Glomerular visceral epithelial cell (primary cell): ENCODE measurements at regions not wholly inside any gene's neighbourhood (a gene's known extent, or its start where the extent isn't known, plus 50 kb on each side); places are given as distances from the start of the nearest gene placed in this dataset.
A peak's percentile ranks its signal among the peaks of the same experiment; 100 is the strongest.

Source experiments
- DNase-seq: peaks from one replicate; pipeline ENCODE4 v3.0.0-alpha.2; 2016; ENCODE audit errors: extremely low spot score

DNA sequence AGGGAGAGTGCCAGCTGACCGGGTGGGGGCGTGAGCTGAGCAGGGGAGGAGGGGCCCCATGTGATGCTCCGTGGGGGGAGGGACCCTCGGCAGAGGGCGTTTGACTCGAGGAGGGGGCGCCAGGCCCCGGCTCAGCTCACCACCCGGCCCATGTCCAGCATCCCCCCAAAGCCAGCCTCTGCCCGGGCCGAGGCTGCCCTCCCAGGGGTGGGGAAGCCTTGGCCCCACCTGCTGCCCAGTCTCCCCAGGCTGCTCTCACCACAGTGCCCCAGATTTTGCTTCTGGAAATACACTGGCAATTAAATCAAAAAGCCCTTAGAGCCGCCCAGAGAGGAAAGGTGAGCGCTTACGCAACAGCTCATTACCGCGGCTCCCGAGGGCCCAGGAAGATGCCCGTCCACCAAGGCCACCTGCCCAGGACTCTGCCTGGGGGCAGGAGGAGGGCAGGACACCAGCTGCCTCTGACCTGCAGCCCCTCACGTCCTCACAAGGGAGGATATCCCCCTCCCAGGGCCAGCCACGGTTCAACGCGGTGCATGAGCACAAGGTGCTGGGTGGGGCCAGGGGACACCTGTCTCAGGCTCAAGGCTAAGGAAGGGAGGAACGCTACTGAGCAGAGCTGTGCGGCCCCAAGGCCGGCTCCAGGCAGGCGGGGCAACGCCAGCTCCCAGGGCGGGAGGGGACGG, 70.0 kb upstream of the INPP5A start:
- DNase-seq: no peak

DNA sequence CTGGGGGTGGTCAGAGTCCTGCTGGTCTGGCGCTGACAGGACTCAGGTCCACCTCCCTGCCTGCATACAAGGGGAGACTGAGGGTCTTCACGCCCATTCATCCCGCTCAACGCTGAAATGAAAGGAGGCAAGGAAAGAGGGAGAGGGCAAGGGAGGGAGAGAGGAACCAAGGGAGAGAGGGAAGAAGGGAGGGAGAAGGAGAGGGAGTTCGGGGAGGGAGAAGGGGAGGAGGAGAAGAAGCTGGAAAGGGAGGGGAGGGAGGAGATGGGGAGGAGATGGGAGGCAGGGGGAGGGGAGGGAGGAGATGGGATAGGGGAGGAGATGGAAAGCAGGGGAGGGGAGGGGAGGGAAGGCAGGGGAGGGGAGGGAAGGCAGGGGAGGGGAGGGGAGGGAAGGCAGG, 69.4 kb upstream of the INPP5A start:
- DNase-seq: no peak

DNA sequence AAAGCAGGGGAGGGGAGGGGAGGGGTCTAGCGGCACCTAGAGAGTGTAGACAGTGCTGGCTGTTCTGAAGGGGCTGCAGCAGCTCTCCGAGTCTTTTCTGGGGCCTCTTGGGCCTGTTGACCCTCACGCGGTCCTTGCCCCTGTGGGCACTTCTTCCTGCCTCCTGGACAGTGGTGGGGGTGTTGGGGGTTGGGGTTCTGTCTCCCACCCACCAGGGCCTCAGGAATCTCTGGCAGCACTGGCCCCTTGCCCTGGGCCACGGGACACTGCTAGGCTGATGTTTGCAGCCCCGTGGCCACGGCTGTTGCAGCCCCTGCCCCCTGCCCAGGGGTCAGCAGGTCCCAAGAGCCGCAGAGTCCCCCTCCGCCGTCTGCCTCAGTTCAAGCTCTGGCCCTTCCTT, 68.9 kb upstream of the INPP5A start:
- DNase-seq: no peak

DNA sequence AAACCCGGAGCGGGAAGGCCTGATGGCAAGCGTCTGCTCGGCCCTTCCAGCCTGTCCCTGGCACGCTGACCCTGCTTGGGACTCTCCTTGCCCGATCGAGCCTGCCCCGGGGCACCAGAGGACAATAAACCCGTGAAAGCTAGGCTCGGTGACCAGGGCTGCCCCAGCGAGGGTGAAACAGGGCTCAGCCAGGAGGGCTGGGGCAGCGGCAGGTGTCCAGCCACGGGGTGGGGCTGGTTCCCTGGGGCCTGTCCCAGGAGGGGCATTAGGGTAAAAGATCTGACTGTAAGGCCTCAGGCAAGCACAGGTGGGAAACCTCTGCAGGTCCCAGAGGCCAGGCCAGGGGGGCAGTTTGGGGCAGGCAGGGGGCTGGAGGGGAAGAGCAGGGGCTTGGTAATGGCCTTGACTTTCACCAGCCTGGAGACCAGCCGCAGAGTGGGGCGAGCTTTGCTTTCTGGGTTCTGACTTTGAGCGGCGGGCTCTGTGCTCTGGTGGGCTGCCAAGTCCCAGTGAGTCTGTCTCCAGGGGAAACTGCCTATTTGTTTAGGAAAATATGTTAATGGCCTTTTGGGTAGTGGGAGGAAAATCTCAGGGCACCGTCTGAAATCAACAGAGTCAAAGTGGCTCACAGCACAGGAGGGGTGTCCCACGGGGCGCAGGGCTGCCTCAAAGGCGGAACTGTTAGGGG, 68.2 kb upstream of the INPP5A start:
- DNase-seq: no peak

DNA sequence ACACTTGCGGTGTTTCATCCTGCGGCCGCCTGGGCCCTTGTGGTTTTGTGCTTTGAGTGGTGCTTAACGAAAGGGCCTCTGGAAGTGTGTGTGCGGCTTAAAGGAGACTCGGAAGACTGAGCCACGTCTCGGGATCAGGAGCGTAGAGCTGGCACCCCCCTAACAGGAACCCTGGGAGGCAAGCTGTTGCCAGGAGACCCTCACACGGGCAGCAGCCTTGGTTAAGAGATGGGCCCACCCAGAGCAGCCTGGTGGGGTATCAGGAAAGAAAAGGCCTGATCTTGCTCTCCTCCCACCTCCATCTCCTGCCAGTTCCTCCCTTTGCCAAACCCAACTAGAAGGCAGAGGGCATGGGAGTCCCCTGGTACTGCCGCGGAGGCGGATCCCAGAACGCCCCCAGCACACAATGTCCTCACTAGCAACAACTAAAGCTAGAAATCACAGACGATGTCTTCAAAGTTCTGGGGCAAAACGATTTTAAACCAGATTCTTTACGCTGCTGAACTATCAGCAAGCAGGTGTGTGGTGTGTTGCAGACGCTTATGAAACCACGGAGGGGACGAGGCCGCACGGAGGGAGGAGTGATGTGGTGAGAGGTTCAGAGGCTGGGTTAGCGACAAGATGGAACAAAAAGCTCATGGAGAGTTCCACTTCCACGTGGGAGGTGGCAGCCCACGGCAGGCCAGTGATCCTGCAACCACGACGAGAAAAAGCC, 67.0 kb upstream of the INPP5A start:
- no peak for DNase-seq

DNA sequence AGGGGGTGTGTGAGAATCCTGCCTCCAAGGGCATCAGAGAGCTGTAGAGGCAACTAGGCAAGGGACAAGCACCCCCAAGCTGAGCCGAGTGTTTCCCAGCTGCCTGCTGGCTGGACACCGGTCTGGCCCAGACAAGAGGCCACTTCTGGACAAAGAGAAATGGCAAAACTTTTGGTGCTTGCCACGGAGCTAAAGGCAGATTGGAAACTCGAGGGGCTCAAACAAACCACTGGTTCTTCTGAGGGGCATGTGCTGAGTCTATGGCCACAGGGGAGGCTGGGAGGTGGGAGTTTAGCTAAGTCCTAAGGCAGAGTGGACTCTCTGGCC, 66.5 kb upstream of the INPP5A start:
- no peak for DNase-seq

DNA sequence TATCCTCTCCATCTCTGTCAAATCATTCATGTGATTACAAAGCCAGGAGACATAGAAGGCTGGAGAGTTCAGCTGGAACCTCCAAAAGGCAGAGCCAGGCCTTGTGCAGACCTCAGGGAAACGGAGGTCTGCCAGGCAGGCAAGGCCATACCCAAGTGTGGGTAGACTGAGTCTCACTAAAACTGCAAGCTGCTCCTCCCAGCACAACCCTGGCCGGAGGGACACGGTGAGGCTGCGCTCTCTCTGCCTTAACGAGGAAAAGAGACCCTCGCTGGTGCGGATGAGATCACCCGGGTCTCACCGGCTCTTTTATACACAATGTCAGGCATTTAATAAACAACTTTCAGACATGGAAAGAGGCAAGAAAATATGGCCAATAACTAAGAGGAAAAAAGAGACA, 66.1 kb upstream of the INPP5A start:
- no peak for DNase-seq

DNA sequence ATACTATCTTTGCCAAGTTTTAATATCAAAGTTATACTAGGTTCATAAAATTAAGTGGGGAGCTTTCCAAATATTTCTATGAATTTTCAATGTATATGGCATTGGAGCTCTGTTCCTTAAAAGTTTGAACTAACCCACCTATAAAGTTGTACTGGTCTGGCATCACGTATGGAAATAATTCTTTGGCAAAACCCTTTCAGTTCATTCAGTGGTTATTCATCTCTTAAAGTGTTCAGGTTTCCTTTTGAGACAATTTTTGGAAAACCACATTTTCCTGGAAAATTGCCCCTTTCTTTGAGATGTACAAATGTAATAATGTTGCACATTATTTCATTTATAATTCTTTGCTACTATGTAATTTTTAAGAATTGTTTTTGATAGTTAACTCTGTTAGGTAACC, 62.5 kb upstream of the INPP5A start:
- no peak for DNase-seq

DNA sequence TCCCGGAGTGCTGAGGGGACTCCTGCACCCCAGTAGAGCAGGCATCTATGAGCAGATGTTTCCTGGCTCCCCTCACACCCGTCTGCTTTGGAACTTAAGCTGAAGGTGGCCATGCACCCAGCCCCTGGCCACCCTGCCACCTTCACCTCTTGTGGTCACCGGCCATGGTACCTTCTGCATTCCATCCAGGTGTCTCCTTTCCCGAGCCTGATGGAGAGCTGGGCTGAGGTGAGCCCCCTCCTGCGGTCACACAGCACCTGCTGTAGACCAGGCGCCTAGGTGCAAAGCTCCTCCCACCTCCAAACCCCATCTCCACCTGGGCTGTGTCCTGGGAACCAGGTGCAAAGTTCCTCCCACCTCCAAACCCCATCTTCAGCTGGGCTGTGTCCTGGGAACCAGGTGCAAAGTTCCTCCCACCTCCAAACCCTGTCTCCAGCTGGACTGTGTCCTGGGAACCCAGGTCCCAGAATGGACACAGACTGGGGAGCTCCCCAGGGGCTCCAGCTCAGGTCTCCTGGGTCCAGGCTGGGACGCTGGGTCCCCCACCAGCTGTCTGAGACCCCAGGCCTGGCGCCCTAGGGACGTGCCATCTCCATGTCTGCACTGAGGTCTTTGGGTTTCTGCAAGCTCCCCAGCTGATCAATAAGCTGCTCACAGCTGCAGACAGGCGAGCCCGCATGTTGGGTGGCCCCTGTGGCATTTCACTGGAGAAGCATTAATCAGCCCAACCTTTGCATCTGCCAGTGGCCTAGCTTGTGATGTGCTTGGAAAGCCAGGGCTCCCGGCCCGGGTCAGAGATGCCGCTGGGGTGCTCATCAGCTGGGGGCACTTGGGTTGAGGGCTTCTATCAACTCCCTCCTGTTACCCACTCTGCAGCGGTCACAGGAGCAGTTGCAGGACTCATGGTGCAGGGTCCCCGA, 61.2 kb upstream of the INPP5A start:
- no peak for DNase-seq

DNA sequence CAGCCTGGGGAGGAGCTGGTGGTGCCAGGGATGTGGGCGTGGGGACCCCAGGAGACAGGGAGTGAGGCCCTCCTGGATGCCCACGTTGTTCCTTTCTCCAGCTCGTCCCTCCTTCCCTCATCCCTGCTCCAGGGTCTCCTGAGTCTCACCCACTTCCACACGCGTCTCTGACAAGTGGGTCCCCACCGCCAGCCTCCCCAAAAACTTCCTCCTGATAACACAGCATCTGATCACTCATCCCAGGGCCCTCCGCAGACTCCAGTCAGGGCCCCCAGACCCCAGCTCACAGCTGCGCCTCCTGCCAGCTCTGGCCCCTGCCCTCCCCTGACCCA, 60.6 kb upstream of the INPP5A start:
- DNase-seq: no peak

DNA sequence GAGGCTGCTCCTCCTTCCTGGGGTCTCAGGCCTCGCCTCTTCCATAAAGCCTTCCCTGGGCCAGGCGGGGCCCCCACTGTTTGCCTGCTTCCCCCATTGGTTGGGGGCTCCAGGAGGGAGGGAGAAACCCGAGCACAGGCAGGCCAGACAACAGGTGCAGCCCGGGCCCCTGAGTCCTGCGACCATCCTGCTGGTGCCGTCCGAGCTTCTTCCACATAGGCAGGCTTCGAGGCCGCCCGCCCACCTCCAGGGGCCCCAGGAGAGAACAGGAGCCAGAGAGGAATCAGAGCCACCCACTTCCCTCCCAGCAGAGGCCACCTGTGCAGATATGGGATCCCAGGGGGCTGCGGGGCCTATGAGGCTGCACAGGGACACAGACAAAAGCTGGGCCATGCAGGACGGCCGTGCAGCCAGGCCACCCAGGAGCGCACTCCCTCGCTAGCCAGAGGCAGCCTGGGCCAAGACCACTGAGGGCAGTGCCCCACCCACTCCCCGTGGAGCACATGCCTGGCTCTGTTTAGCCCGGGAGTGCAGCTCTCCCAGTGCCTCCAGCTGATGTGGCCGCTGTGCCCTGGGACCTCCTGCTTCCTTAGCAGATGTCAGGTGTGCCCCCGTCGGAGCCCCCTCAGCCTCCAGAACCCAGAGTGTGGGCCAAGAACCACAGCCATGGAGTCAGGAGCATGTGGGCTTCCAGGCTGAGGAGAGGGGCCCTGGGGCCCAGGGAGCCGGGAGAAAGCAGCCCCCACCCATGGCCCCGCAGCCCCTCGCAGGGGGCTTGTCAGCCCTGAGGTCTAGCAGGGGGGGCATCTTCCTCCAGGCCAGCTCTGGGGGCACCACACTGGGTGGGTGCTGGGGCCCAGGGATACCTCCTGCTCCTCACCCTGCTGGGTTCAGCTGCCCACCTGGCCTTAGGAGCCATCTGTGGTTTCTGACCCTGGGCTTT, 59.9 kb upstream of the INPP5A start:
- DNase-seq: no peak

DNA sequence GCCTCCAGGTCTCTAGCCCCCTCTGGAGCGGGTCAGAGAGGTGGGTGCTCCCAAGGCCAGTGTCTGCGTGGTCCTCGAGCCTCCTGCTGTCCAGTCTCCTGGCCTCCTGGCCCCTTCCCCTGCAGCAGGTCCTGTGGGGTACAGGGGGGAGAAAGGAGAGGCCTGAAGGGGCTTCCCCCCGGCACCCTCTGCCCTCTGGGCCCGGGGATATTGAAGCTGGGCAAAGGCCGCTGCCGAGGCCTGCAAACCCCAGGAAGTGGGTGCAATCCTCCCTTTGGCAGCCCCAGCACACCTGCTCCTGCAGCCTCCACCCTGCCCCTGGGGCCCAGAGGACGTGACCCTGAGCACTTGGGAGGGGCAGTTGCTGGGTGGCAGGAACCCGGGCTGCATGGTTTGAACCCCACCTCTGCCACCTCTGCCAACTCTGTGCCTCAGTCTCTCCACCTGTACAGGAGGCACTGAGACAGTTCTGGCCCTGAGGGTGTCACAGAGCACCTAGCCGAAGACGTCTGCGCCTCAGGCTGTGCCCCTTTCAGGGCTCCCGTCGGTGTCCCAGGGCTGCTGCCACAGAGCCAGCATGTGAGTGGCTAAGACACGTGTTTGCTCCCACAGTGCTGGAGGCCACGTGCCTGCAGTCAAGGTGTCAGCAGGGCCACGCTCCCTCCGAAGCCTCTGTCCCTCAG, 59.1 kb upstream of the INPP5A start:
- DNase-seq: no peak

DNA sequence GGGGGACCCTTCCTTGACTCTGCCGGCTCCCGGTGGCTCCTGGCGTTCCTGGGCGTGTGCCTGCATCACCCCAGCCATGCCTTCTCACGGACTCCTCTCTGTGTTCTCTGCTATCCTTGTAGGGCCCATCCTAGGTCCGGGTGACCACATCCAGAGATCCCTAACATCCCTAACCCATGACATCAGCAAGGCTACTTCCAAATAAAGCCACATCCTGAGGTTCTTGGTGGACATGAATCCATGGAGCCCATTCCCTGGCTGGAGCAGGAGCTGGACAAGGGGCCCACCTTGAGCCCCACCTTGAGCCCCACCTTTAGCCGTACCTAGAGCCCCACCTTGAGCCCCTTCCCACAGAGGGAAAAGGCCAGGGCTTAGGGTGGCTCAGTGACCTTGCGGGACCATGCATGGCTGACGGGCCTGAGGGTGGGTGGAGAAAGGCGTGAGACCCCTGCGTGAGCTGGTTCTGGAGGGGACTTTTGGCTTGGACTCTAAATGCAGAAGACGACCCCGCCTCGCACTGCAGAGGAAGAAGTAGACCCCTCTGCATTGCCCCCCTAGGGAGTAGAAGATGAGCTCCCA, 58.5 kb upstream of the INPP5A start:
- DNase-seq: no peak

DNA sequence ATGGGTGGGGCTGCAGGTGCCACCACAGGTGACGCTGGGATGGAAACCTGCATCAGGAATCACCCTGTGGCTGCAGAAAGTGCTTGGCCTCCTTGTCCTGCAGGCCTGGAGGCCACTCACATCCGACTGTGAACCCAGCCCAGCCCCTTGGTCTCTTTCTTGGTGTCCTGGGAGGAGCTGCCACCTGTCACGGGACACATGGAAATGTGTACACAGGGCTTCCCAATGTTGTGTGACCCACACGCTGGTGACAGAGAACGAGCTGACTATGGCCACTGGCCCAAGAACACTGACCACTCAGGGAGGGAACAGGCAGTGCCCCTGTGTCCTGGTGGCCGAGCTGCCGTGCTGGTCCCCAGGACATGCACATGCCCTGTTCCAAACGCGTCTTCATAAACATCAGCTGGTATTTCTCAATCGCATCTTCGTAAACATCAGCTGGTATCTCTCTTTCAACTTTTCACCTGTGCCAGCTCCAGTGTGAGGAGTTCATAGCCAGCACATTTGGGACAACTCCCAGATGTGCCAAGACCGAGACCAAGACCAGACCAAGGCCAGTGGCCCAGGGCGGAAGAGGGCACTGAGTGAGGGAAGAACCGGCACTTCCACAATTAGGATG, 57.9 kb upstream of the INPP5A start:
- DNase-seq: no peak

DNA sequence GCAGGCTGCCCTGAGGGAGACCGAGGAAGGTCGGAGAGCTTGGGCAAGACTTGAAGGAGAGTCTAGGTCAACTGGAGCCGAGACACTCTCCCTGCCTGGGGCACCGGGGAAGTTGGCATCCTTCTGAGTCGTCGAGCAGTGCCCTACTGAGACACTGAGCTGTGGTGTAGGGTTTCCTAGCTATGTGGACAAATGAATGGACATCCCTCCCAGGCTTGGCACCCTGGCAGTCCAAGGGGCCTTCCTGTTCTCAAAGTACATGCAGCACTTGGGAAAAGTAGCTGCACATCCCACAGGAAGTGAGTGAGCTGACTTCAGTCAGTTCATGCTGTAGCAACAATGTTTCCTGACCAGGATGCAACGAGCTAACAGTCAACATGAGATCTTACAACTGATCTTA, 57.2 kb upstream of the INPP5A start:
- DNase-seq: no peak

DNA sequence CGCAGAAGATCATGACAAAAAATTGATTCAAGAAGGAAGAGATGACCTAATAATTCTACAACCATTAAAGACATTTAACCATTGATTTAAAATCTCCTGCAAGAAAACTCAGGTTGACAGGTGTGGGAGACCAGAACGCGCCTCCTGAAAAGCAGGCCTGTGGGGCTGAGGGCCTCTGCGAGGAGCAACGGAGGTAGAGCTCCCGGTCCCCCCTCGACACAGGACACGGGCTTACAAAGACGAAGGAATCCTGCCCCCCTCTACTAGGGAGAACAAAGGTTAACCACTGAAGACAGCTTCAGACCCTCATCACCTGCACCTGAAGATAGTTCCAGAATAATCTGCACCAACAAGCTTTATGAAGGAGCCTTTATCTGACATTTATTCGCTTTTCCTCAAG, 55.9 kb upstream of the INPP5A start:
- DNase-seq: no peak

DNA sequence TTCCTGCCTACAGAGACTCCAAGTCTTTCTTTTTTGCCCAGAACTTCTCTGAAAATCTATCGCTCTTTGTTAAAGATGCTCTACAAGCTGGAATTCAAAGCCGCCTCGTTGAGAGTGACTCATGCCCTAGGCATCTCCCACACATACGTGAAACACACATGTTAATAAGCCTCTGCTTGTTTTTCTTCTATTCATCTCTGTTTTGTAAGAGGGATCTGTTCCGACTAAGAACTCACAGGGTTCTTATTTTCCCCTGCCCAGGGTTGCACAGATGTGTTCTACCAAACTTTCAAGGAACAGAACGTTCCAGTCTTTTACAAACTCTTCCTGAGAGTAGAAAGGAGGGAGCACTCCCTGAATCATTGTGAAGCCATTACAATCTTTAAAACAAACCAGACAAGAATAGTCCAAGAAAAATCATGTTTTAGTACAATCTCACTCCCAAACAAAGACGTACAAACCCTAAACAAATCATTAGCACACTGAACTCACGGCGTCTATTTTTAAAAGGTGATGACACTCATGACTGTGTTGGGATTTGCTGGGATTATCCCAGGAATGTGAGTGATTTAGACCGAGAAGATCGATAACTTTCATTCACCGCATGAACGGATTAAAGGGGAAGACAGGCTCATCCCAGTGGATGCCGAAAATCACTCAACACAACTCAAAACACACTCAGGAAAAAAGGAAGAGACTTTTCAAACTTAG, 55.3 kb upstream of the INPP5A start:
- peak; percentile 62 for DNase-seq

DNA sequence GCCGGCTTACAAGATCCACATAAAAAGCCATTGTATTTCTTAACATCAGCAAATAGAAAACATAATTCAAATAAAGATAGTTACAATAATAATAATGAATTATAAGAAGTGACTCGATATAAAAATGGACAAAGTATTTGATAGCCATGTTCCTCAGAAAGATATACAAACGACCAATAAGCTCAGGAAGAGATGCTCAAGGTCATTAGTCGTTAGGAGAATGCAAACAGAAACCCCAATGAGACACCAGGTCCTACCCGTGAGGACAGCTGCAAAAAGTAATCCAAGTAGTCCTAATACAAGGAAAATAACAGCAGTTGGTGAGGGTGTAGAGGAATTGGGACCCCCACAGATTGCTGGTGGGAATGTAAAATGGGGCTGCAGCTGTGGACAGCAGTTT, 54.2 kb upstream of the INPP5A start:
- DNase-seq: no peak

DNA sequence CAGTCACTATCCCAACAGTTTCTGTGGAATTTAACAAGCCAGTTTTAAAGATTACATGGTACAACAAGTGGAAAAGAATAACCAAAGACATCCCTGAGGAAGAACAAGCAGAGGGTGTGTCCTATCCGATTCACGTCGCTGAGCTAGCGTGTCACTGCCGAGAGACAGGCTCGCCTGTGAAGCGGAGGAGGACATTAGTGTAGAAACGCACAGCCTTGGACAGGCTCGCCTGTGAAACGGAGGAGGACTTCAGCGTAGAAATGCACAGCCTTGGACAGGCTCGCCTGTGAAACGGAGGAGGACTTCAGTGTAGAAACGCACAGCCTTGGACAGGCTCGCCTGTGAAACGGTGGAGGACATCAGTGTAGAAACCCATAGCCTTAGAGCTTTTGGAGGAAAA, 52.7 kb upstream of the INPP5A start:
- DNase-seq: no peak
